HG03457 (cell line): ENCODE measurements at regions not wholly inside any gene's neighbourhood (a gene's known extent, or its start where the extent isn't known, plus 50 kb on each side); places are given as distances from the start of the nearest gene placed in this dataset.

ENCODE experiments used
- ATAC-seq: cut with Tn5 transposase; IDR thresholded peaks from one replicate; pipeline ENCODE4 v1.9.1; 2021; ENCODE audit warnings: moderate number of reproducible peaks; ENCODE audit not compliant: unreplicated experiment

DNA sequence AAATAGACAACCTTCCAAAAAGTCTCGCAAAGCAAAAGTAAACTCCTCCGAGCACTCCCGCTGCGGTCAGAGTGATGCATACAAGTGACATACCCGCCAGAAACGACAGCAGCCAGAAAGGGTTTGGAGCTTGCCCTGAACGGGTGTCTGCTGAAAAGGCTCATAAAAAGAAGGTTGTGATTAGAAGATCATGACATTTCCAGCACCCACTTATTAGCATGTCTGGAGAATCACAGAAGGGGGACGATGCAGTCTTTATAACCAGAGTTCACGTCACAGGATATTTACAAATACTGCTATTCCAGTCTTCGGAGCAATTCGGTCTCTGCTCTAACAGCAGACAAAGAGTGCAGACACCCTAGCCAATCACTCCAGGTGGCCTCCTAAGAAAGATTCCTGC lies 59.1 kb upstream of the FRMD4B start:
- ATAC-seq = no peak

DNA sequence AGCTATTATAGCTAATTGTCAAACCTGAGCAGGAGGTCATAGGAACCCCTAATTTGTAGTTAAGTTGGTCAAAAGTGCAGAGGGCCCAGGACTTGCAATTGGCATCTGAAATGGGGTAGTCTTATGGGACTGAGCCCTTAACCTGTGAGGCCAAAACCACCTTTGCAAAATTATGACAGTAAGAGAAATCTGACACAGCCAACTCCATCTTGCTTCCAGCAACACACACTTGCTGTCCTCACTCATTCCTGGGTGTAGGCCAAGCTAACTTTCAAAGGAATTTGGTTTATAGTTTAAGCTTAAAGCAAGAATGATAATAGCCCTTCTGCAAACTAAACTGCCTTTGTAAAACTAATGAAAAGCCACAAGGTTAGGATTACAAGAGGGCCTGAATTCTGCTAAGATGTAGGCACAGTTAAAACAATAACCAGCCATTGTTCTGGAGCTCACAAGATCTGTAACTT lies 57.6 kb upstream of the FRMD4B start:
- ATAC-seq = no peak

GRCh38 chr3:69442771-69443311 lies 57.0 kb upstream of the FRMD4B start:
- ATAC-seq = no peak

- ATAC-seq = no peak
These were observed 55.8 kb upstream of the FRMD4B start for GRCh38 chr3:69441732-69442131.

GRCh38 chr3:69441040-69441439 lies 55.2 kb upstream of the FRMD4B start:
- ATAC-seq = no peak

DNA sequence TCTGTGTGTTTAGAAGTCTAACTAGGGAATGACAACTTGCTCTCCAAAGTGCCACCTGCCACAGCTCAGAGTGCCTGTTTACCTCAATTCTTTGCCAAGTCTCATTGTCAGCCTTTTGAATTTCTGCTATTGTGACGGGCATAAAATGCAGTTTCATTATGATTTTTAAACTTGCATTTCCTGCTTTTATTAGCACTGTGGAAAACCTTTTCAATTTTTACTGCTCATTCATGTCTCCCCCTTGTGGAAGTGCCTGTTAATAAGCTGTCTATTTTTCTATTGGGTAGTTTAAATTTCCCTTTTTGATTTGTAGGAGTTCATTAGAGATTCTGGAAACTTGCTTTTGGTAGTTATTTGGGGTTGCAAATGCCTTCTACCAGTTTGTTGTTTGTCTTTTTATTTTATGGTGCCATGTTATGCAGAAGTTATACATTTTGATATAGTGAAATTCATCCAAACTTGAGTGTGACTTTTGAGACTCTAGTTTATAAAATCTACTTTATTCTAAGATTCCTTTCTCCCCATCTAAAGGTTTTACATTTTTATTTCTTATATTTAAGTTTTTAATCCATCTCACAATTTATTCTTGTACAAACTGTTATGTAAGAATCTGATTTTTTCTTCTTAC lies 53.9 kb upstream of the FRMD4B start:
- no peak for ATAC-seq

- ATAC-seq = no peak
These were observed 52.6 kb upstream of the FRMD4B start for GRCh38 chr3:69438476-69438875.

GRCh38 chr3:69435274-69436265 lies 49.7 kb upstream of the FRMD4B start:
- peak; percentile 39 for ATAC-seq
